ENCODE measurements at regions not wholly inside any gene's neighbourhood (a gene's known extent, or its start where the extent isn't known, plus 50 kb on each side); places are given as distances from the start of the nearest gene placed in this dataset.

DNA sequence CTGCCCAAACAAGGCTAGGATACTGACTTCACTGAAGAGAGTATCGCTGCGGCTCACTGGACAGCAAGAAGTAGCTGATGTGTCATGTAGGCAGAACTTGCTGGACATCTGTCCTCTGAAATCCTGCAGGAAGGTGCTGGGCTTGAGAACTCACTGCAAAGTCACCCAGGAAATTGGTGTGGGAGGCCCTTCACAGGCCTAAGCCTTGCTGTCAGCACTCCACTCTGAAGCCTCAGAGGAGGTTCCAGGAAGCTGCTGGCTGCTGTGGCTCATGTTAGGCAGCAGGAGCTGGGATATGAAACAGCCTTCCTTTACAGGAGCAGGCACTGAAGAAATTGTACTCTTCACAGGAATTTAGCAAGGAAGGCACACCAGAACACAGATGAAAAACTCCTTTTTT lies 88.3 kb upstream of the CCDC68 start:
- DNase-seq (ENCODE audit: low spot score) = no peak

DNA sequence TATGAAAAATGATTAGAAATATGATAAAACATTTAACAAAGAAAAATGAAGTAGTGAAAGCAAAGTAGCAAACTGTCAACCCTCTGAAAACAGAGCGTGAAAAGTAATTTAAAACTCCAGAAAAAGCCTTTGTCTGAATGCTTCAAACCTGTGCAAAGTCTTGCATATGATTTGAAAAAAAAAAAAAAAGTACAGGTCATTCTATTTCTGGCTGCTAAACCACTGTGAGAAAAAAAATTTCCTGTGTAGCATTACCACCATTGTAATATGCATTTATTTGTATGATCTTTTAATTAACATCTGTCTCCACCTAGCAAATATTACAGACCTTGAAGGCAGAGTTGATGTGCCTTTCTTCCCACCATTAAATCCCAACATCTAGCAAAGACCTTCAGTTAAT lies 82.1 kb upstream of the CCDC68 start:
- no peak for DNase-seq (ENCODE audit: low spot score)

DNA sequence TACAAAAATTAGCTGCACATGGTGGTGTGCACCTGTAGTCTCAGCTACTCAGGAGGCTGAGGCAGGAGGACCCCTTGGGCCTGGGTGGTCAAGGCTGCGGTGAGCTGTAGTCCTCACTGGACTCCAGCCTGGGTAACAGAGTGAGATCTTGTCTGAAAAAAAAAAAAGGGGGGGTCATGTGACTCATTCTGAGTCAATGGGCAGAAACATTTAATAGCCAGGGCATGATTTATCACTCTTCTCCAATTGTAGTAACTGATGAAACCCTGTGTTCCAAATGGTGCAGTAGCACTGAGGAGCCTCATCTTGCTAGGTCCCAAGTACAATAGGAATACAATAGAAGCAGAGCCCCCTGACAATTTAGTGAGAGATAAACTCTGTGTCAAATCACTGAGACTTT lies 78.9 kb upstream of the CCDC68 start:
- no peak for DNase-seq (ENCODE audit: low spot score)

DNA sequence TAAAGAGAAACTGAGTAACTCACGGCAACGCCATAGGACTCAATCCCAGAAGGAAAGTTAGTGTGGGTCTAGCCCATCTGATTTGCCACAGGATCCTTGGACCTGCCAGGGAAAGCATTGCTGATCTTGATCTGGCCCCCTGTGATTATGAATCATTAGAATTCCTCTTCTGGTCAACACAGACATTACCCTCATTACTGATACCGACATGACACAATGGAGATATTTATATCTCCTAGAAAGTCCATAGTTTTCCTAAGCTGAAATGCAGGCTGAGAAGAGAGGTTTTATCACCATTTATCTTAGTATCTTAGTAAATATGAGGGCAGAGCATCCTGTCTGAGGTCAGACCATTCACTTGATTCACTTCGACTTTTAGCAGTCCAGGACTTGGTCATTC lies 75.5 kb upstream of the CCDC68 start:
- DNase-seq (ENCODE audit: low spot score) = no peak

DNA sequence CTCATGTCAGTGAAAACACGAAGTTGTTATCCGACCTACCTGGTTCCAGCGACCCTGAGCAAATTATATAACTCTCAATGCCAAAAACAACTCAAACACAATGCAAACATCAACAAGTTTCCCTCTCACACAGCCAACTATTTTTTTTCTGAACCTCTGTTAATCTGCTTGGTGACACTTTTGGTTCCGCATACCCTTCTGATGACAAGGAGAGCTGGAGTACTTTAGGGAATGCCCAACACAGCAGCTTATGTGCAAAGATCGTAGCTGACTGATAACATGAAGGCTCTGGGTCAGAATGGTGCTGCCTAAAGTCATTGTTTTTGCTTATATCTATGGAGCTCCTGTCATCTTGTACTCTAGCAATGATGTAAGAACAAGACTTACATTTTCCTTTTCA lies 72.7 kb upstream of the CCDC68 start:
- no peak for DNase-seq (ENCODE audit: low spot score)

DNA sequence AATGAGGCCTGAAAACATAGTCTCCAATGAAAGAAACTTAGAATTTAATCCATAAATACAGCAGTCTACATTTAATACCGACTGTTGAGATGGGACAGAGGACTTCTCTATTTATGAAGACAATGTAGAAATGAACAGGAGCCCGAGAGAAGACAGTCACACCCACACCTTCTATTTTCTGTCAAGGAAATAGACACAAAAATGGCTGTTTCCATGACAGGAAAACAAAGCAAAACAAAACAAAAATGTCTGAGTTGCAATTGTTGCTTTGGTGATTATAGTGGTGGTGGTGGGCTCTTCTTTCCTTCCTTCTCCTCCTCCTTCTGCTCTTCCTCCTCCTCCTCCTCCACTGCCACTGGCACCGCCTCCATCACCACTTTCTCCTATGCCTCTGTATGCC lies 72.3 kb upstream of the CCDC68 start:
- DNase-seq (ENCODE audit: low spot score) = no peak

DNA sequence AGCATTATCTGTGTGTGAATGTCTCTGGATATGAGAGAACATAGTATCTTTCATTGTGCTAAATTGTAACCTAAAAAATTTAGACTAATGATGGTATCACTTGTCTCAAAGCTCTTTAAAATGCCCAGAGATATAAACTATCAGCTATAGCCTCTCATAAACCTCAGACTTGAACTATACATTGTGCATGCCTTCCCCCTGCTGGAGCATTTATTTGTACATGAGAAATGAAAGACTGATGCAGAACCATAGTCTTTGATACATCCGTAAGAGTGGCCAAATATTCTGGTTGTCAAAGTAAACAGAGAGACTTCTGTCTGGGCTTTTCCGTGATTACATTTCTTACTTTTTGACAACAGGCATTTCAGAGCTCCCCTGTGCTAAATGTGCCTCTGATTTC lies 71.9 kb upstream of the CCDC68 start:
- DNase-seq (ENCODE audit: low spot score) = no peak

DNA sequence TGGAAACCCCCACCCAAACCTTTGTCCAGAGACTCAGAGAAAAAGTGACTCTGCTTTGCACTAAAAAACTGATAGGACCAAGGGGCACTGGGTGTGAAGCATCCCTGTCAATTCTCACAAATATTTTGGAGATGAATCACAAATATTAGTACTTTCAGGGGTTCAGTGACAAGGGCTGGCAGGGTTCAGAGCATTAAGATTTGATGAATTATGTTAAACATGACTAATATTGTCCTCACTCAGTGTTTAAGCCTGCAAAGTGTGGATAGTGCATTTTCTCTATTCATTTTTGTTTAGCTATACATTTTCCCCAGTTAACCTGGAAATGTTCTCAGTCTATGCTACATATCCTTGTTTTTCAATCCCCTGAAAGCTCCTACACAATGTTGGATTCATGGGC lies 65.3 kb upstream of the CCDC68 start:
- DNase-seq (ENCODE audit: low spot score) = no peak

DNA sequence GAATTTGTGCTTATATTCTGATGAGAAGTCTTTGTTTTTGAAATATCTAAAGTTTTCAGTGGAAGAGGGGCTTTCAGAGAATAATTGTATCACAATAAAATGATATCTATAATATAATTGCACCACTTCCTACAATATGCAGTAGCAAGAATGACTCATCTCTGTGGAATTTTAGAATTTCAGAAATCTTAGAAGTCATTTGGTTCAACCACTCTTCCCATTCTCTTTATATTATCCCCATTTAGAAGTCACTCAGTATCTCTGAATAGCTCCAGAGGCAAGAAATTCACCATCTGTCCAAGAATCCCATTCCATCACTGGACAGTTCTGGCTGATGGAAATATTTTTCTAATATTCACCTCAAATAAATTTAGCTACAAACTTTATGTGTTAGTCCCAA lies 59.3 kb upstream of the CCDC68 start:
- peak; percentile 56 for DNase-seq (ENCODE audit: low spot score)

DNA sequence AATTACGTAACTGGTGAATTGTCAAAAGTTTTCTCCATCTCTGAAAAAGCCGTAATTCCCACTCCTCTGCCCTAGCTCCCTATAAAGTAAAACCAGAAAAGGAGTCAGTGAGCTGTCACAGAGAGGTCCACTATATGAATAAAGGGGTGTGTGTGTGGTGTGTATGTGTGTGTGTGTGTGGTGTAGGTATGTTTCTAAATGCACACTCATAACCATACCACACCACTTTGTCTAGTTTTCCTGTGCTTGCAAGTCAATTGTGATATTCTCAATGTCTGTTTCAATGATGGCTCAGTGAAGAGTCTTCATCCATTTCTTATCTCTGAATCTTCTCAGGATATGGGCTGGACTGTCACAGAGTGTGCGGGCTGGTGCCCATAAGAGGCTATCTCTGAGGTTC lies 54.8 kb upstream of the CCDC68 start:
- DNase-seq (ENCODE audit: low spot score) = no peak

DNA sequence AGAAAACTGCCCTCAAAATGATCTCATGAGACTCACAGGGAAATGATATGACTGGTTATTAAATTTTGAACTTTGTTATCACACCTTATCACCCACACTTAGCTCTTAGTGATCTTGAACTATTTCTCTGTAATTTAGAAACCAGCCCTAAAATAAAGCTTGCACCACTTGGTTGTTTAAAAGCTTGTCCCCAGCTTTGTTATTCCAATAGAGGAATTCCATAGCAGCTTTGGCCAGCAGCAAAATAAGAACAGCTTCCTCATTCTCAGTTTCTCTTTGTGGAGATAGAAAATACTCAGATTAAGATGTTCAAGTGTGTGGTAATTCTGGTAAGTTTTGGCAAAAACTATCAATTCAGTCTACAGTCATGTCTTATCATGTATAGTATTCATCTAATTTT lies 54.4 kb upstream of the CCDC68 start:
- DNase-seq (ENCODE audit: low spot score) = no peak

DNA sequence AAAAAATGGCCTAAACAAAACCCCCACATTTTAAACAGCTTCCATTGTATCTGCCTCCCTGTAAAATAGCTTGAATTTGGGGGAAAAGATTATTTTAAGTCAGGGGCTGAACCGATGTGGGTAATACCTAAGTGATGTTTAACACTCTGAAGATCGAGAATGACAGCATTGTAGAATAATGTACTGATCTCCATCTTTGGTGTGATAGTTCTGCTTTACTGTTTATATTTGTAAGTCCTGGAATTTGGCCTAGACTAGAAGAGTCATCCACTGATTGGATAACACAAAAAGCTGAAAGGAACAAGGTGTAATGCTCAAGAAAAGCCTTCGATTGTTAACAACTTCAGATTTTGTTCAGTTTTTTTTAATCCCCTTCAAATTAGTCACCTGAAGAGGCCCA lies 53.8 kb upstream of the CCDC68 start:
- DNase-seq (ENCODE audit: low spot score) = no peak

DNA sequence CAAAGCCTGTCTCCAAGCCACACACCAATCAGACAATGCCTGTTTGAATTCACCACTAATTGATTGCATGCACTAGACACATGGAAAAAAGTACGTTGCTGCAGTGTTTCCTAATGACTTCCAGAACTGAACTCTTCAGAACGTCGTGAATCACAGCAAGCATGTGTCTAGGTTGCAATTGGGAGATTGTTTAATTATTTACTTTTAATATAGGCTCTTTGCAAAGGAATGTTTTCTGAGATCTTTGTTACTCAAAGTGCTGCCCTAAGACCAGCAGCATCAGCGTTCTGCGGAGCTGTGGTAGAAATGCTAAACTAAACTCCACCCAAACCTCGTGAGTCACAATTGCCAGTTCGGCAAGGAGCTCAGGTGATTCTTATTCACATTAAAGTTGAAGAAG lies 52.7 kb upstream of the CCDC68 start:
- DNase-seq (ENCODE audit: low spot score) = no peak

Data from kidney capillary endothelial cell (primary cell).